Nephron (organoid): ENCODE measurements at regions not wholly inside any gene's neighbourhood (a gene's known extent, or its start where the extent isn't known, plus 50 kb on each side); places are given as distances from the start of the nearest gene placed in this dataset.
"Not testable (repeated sequence)": the region's sequence is repeated elsewhere in the genome, so short reads cannot be mapped to it uniquely, and the experiment has no call there.

Experiments
- H3K27ac Mint-ChIP-seq, 3 experiments: 2 replicates each; pipeline ENCODE4 v1.8.0; 2020; ENCODE audit warnings: mixed read lengths in 3 of 3, mild to moderate bottlenecking in 2 of 3, moderate library complexity in 1 of 3
- H3K27me3 Mint-ChIP-seq: 2 replicates; pipeline ENCODE4 v1.8.0; 2021; ENCODE audit warnings: low read depth, mild to moderate bottlenecking, moderate library complexity, mixed read lengths
- H3K36me3 Mint-ChIP-seq: 2 replicates; pipeline ENCODE4 v1.8.0; 2020; ENCODE audit warnings: low read depth, mixed read lengths
- H3K4me1 Mint-ChIP-seq: 2 replicates; pipeline ENCODE4 v1.8.0; 2020; ENCODE audit warnings: mixed read lengths
- H3K4me3 Mint-ChIP-seq, 3 experiments: 2 replicates each; pipeline ENCODE4 v1.8.0; 2020; ENCODE audit warnings: mild to moderate bottlenecking in 3 of 3, mixed read lengths in 3 of 3, moderate library complexity in 2 of 3
- H3K9me3 Mint-ChIP-seq: 2 replicates; pipeline ENCODE4 v1.8.0; 2020; ENCODE audit warnings: mixed read lengths
- CTCF ChIP-seq, 3 experiments: fragments of 200-600 bp; sonication (generic); IDR thresholded peaks; one replicate each; pipeline ENCODE4 v1.5.0; 2021; ENCODE audit warnings: antibody characterized with exemption in 3 of 3; ENCODE audit not compliant: unreplicated experiment in 3 of 3

- Mint-ChIP-seq H3K4me1 (peaks cover 35% of the 10 kb centered on the region), H3K4me3 (no peak overlapping the region), H3K27ac (peak overlapping the region in 1 of 3 experiments; percentile 17), H3K27me3 (no peaks in the 10 kb centered on the region), H3K9me3 (no peaks in the 10 kb centered on the region), H3K36me3 (no peaks in the 10 kb centered on the region)
- no peak for TF ChIP-seq CTCF (IDR thresholded peaks at IDR 0.05; ENCODE audit: unreplicated experiment in 3 of 3)
These were observed 98.7 kb upstream of the SEMA3D start for GRCh38 chr7:85285527-85285926.

- TF ChIP-seq CTCF (IDR thresholded peaks at IDR 0.05; ENCODE audit: unreplicated experiment in 3 of 3), result no peak
- no peaks in the 10 kb centered on the region for H3K9me3 Mint-ChIP-seq
- no peak overlapping the region for H3K4me3 Mint-ChIP-seq
- no peaks in the 10 kb centered on the region for H3K27me3 Mint-ChIP-seq
- no peak overlapping the region for H3K27ac Mint-ChIP-seq
- no peaks in the 10 kb centered on the region for H3K36me3 Mint-ChIP-seq
- no peaks in the 10 kb centered on the region for H3K4me1 Mint-ChIP-seq
These were observed 88.3 kb upstream of the SEMA3D start for GRCh38 chr7:85275204-85275603.

- Mint-ChIP-seq H3K36me3 (no peaks in the 10 kb centered on the region), H3K4me1 (no peaks in the 10 kb centered on the region), H3K4me3 (no peak overlapping the region), H3K27me3 (no peaks in the 10 kb centered on the region), H3K9me3 (no peaks in the 10 kb centered on the region), H3K27ac (no peak overlapping the region)
- no peak for TF ChIP-seq CTCF (IDR thresholded peaks at IDR 0.05; ENCODE audit: unreplicated experiment in 3 of 3)
These were observed 87.6 kb upstream of the SEMA3D start for GRCh38 chr7:85274454-85274853.

- no peak overlapping the region for H3K4me3 Mint-ChIP-seq
- no peaks in the 10 kb centered on the region for H3K36me3 Mint-ChIP-seq
- H3K27me3 Mint-ChIP-seq, result no peaks in the 10 kb centered on the region
- TF ChIP-seq CTCF (IDR thresholded peaks at IDR 0.05; ENCODE audit: unreplicated experiment in 3 of 3), result no peak
- H3K9me3 Mint-ChIP-seq, result no peaks in the 10 kb centered on the region
- H3K4me1 Mint-ChIP-seq, result peaks cover 6% of the 10 kb centered on the region
- H3K27ac Mint-ChIP-seq, result no peak overlapping the region
These were observed 76.0 kb upstream of the SEMA3D start for GRCh38 chr7:85262891-85263290.

GRCh38 chr7:85261336-85261735 is 74.5 kb upstream of the SEMA3D start:
- peaks cover 6% of the 10 kb centered on the region for H3K4me1 Mint-ChIP-seq
- no peak overlapping the region for H3K4me3 Mint-ChIP-seq
- H3K9me3 Mint-ChIP-seq, result no peaks in the 10 kb centered on the region
- H3K27ac Mint-ChIP-seq, result no peak overlapping the region
- no peaks in the 10 kb centered on the region for H3K36me3 Mint-ChIP-seq
- H3K27me3 Mint-ChIP-seq, result no peaks in the 10 kb centered on the region
- TF ChIP-seq CTCF (IDR thresholded peaks at IDR 0.05; ENCODE audit: unreplicated experiment in 3 of 3), result no peak

- H3K36me3 Mint-ChIP-seq, H3K27me3 Mint-ChIP-seq, H3K4me3 Mint-ChIP-seq, H3K4me1 Mint-ChIP-seq, H3K27ac Mint-ChIP-seq: not testable (repeated sequence)
- H3K9me3 Mint-ChIP-seq, result peaks cover 19% of the 10 kb centered on the region
These were observed 62.9 kb upstream of the SEMA3D start for GRCh38 chr7:85249787-85250186.
